Stimulated activated CD8-positive, alpha-beta memory T cell treated with anti-CD3 and anti-CD28 coated beads, Interleukin-7, amount 100 ng/mL, for 4 hours (primary cell): ENCODE measurements at regions not wholly inside any gene's neighbourhood (a gene's known extent, or its start where the extent isn't known, plus 50 kb on each side); places are given as distances from the start of the nearest gene placed in this dataset.
"Not testable (repeated sequence)": the region's sequence is repeated elsewhere in the genome, so short reads cannot be mapped to it uniquely, and the experiment has no call there.

Experiments
- DNase-seq, 2 donors: peaks; one replicate each; pipeline ENCODE4 v3.0.0-alpha.2; 2020; ENCODE audit warnings: low read depth in 2 of 2

DNA sequence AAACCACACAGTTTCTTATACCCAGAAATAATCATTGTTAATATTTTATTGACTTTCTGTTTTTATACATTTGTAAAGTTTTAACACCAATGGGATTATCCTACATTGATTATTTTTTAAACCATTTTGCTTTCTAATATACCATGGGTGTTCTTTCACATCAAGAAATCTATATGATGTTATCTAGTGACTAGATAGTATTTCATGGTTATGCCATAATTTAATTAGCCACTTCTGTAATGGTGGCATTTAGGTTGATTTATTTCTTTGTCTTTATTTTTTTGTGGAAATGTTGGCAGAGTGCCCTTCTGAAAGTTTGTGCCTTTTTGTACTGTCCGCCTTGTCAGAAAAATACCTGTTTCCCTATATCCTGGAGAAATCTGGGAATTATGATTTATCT, 193.3 kb downstream of the CEP135 start:
- DNase-seq = no peak

DNA sequence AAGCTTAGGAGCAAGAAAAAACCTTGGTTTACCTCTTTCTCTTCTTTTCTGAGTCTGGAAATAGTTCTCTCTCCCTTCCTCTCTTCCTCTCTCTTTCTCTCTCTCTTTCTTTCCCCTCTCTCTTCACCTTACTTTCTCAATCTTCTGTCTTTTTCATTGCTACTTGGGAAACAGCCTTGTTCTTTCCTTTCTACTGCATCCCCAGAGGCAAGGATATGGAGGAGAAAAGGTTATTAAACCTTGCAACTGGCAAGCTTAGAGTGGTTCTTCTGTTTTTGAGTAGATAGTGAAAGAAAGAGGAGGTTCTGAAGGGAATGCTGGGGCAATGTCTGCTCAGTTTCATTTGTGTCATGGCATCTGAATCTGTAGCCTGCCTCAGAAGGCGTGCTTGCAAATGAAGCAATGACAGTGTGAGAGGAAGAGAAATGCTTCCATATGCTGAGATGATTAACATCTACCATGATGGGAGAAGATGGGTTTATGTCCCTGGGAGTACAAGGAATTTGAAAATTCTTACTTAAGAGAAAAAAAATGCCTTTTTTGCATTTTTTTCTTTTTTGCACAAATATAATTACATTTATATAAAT, 190.6 kb downstream of the CEP135 start:
- DNase-seq = no peak

DNA sequence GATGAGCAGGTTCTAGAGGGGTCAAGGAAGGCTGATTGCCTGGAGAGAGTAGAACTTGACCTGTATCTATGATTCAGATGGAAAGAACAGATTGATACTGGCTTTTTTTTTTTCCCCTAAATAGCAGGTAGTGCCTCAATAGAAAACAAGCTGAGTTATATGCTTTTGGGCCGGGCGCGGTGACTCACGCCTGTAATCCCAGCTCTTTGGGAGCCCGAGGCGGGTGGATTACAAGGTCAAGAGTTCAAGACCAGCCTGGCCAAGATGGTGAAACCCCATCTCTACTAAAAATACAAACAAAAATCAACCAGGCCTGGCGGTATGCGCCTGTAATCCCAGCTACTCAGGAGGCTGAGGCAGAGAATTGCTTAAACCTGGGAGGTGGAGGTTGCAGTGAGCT, 186.1 kb downstream of the CEP135 start:
- DNase-seq = not testable (repeated sequence)

DNA sequence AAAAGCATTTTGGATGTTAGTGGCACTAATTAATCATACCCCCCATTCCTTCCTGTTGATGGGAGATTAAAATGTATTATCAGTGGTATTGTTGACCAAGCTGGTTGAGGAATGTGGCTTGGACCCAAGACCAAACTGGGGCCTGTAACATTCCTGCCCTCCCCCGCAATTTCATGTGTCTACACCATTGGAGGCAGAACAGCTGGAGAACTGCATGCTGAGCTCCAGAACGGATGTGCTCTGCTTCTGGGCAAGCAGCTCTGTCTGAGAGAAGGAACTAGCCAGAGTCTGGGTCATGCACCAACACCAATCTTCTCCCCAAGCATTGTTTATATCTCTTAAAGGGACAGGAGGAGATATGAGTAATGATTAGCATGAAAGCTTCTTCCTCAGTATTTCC, 185.5 kb downstream of the CEP135 start:
- DNase-seq = no peak

DNA sequence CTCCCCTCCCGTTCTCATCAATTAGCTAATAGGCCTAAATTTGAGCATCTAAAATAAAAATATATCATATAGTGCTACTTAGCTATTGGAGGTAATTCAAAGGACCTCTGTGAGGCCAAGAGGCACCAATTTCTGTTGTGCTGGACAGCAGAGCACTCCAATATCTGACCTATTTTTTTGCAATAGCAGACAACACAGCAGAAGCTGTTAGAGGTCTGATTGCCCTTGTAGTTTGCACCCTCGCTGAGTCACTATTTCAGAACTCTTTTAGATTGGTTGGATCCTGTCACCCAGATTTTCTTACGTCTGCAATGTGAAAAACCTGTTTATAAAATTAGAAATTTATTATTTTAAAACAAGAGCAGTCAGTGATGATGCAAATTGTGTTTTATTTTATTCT, 184.1 kb downstream of the CEP135 start:
- DNase-seq = no peak

DNA sequence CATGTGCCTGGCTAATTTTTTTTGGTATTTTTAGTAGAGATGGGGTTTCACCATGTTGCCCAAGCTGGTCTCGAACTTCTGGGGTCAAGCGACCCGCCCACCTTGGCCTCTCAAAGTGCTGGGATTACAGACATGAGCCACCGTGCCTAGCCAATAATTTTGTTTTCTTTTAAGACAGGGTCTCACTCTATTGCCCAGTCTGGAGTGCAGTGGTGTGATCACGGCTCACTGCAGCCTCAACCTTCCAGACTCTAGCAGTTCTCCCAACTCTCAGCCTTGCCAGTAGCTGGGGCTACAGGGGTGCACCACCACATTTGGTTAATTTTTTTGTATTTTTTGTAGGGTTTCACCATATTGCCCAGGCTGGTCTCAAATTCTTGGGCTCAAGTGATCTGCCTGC, 183.4 kb downstream of the CEP135 start:
- not testable (repeated sequence) for DNase-seq

DNA sequence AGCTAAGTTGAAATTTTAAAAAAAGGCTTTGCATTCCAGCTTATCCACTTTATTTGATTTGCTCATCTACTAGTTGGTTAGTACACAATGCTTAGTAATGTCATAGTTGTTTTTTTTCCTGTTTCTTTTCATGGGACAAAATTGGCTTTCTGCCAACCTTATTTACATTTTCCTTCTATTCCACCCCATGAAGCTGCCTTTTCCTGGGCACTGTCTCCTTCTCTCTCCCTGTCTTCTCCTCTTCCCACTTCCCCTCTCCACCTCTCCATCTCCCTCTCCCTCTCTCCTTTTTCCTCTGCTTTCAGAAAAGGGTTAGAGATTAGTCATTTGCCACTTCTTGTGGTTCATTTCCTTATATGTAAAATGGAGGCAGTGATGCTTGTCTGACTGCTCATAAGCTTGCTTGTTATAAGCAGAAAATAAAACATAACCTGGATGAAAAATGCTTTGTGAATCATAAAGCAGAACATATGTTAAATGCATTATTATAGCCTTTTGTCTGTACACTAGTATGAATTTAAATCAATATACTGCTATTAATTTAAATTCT, 181.9 kb downstream of the CEP135 start:
- DNase-seq = no peak

DNA sequence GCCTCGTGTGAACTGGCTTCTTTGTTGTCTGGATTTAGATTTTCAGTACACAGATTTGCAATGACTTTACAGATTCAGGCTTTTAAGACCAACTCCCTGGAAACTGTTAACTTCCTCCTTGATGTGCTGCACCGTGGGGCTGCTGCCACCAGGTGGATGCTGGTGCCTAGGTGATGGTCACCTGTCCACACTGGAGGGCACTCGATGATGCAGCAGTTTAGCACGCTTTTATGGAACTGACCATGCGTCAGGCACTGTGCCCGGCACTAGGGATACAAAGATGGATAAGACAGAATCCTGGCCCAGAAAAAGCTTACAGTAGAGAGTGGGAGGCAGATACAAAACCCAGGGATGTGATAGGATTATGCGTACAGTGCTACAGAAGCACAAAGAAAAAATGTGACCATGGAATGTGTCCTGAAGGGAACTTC, 180.7 kb downstream of the CEP135 start:
- no peak for DNase-seq

DNA sequence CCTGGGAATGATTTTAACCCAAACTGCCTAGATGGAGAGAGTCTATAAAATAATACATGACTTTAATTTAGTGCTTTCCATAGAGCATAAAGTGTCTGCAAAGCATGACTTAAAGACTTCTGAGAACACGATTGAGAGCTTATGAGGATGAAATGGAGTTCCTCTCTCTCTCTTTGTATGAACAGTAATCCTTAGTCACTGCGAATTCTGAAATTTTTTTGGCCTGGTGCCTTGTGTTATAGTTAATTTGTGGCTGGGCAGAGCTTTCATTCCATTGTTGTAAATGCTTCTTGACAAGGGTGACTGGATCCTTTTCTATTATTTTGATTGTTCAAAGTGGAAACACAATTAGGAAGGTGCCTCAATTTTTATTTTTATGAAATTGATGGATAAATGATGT, 179.5 kb downstream of the CEP135 start:
- no peak for DNase-seq

DNA sequence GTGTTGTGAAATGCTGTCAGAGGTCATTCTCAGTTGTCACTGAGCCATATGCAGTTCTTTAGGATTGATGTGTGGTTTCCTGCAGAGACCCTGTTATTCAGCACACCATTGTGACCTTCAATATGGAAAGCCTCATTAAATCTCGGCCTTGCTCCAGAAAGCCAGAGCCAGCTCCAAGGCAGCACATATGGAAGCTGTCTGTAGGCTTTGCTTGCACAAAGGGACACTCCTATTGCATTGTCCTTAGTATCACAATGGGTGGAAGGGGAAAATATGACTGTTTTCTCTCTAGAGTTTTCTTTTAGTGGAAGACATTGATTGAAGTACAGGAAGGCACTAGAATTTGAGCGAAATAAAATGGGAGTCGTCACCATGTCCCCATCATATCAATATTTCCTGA, 179.0 kb downstream of the CEP135 start:
- DNase-seq = no peak

DNA sequence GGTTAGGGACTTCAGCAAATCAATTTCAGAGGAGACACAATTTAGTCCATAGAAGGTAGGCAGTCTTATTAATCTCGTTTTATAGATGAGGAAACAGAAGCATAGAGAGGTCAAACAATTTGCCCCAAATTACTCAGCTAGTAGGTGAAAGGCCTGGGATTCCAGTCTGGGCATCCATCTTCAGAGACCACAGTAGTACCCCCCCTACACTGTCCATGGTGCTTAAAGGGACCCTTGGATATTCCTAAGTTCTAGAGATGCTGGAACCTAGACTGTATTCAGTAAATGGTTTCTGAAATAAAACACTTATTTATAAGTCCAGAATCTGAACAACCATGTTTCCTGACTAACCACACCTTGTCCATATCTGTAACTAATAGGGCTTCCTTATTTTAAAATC, 174.8 kb downstream of the CEP135 start:
- DNase-seq = no peak

DNA sequence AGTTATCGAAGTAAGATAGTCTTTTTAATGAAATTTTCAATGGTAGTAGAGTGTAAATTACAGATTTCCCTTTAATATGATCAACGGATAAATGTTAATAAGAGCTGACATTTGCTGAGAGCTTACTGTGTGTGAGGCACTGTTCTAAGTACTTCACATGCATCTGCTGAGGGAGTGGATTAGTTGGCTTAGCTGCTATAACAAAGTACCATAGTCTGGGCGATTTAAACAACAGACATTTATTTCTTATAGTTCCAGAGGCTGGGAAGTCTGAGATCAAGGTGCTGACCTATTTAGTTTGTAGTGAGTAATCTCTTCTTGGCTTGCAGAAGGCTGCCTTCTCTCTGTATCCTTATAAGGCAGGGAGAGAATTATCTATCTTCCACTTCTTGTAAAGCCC, 174.3 kb downstream of the CEP135 start:
- DNase-seq = no peak

DNA sequence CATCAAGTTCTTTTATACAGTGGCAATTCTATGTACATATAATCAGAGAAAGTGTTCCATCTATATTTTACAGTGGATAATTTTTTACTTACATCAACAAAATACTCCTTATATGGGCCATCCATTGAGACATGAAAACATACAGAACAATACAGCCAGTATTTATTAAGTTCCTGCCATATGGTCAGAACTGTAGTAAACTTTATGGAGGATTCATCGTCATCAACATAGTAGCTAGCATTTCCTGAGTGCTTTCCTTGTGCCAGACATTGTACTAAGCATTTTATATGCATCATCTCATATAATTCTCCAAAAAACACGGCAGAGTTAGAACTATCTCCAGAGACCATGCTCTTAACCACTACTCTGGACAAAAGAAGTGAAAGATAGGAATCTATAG, 170.1 kb downstream of the CEP135 start:
- DNase-seq = no peak

DNA sequence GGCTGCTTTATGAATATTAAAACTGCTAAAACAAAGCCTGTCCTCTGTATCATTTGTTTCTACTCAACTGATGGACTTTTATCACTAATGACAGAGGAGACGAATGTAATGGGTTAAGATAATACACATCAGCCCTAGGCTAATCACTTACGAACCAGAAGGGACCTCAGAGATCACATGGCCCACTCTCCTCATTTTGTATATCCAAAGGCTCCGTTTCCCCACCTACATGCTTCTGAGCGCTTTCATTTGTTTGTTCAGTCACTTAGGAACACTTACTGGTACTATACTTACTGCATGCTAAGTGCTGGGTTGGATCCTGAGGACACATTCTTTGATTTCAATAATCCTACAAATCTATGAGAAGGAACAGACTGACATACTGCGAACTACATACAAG, 169.3 kb downstream of the CEP135 start:
- DNase-seq = no peak

DNA sequence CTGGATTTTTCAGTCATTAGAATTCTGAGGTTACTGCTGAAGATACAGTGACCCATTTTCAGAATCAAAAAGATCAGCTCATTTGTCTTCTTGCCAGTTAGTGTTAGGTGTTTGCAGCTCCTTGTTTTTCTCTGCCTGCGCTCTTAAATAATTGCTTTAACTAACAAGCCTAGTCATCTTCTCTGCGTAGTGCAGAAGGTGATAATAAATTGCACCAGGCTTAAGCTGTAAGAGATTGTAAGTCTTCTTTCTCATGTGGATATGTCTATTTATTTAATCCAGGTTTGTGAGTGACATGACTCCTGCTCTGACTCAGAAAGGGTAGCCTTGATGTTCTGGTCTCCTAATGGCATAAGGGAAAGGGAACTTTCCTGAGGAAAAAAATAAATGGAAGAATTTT, 167.2 kb downstream of the CEP135 start:
- no peak for DNase-seq

DNA sequence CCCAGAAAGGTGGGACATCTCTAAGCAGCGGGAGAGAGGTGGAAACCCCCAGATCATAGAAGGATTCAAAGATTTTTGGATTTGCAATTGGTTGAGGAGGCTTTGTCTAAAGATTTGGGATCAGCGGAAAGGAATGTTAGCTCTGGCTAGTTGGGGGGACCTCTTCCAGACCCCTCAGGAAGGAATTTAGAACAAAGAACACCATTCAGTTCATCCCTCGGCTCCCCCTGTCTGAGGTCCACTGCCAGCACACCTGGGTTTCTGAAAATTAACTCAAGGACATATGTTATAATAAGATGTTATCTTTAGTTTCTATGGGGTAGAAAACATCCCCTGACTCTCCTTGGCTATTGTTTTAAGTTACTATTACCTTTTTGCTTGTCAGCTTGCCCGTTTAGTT, 163.6 kb downstream of the CEP135 start:
- DNase-seq = no peak

DNA sequence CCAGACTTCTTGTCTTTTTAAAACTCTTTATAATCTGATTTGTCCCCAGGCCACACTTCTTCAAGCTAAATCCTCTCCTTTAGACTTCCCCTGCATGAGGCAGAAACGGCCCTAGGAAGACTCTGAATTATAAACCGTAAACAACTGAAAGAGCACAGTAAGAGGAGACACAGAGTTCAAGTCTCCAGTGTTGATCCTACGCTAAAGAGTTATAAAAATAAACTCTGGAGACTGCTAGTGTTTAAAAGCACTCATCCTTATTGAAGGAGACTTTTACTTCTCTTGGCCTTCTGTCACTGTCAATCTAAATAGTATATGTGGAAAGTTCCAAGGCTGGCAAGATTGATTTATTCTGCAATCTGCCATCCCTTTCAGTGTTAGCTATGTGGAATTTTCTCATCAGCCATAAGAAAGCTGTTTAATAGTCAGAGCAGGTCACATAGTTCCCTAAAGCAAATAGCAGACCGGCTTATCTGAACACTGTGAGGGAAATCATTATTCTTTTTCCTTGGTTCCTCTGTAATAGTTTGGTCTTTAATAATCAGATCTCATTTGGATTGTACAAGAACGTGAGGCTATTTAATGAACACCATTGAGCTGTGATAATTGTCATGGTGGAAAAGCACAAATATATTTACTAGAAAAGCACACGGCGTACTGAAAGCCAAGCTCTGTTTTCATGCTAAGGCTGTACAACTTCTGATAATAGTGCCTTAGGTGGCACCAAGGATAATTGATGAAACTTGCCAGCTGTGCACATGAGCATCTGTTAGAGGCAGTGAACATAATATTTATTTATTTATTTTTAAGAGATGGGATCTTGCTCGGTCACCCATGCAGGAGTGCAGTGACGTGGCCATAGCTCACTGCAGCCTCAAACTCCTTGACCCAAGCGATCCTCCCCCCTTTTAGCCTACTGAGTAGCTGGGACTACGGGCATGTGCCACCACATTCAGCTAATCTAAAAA, 157.7 kb downstream of the CEP135 start:
- DNase-seq = no peak

DNA sequence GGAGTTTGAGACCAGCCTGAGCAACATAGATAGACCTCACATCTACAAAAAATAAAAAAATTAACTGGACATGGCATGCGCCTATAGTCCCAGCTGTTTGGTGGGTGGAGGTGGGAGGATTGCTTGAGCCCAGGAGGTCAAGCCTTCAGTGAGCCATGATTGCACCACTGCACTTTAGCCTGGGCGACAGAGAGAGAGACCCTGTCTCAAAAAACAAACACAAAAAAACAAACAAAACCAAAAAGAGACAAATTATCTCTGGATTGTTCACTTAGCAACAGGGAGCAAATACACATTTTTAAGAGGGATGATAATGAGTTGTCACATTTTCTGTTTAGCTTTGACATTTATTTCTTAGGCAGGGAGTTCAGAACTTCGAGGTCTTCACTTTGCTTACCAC, 155.4 kb downstream of the CEP135 start:
- DNase-seq = no peak

DNA sequence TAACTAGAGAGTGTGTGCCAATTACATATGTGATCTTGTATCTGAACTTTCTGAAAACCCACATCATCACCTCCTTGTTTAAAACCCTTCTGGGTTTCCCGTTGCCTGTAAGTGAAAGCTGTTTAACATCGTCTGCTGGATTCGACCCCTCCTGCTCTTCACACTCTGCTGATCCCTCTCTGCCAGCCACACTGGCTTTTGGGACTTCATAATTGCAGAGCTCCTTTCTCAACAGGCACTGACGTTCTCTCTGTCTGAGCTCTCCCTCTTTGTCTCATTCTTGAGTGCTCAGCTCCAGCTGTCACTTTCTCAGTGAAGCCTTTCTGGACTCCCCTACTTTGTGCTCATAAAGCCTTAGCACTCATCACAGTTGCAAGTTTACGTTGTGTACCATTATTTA, 153.9 kb downstream of the CEP135 start:
- DNase-seq = no peak

DNA sequence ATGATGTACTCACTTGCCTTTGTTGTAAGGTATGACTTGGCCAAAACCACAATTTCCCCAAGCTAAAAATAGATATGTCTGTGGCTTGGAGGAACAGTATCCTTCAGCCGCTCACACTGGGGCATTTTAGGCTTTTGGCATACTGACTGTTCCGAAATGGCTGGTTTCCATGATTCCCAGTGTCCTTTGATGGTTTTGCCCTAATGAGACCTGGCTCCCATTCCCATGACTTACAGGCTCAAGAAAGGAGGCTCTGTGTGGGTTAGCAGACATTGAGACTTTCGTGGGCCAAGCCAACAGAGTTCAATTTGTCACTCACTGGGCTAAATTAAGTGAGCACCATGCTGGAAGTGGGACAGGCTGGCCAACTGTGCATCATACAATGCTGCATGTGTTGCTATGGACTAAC, 150.6 kb downstream of the CEP135 start:
- DNase-seq = no peak

DNA sequence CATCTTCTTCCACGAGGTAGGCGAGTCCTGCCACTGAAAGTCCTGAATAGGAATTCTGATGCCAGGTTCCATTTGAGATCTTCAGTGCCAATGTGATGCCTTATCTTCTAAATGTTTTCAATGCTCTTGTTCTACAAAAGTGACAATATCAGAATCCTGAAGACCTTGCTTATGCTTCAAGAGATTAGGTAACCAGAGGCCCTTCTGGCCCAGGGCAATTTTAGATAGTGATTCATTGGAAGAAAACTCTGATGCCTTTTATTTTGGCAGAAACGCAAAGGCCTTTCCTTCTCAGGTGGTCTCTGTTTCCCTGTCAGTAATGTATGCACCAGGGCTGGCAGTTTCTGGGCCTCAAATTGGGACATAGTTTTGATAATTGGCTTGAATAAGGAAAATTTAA, 144.8 kb downstream of the CEP135 start:
- DNase-seq = no peak

DNA sequence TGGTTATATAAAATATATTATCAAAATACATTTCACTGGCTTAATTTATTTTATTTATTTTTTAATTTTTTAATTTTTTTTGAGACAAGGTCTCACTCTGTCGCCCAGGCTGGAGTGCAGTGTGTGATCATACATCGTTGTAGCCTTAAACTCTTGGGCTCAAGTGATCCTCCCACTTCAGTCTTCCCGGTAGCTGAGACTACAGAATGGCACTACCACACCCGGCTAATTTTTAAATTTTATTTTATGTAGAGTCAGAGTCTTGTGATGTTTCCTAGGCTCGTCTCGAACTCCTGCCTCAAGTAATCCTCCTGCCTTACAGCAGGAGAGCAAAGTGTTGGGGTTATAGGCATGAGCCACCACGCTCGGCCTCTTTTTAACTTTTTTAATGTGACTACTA, 143.8 kb downstream of the CEP135 start:
- no peak for DNase-seq

DNA sequence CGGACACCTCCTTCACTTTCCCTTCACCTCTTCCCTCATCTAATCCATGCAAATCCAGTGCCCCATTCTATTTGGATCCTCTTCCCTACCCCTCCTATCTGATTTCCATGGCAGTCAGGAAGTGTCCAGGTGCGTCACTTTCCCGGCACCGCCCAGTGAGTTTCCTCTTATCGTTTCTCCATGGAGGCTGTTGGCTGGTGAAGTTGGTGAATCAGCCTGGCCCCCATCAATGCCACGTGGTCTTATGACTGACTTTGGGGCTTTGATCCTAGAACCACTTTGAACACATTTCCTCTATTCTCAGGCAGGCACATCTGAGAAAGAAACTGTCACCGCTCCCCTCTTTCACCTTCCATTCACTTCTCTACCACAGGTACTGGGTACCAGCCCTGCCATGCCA, 137.8 kb downstream of the CEP135 start:
- DNase-seq = no peak
